Ectodermal cell (in vitro differentiated cells): ENCODE measurements at regions not wholly inside any gene's neighbourhood (a gene's known extent, or its start where the extent isn't known, plus 50 kb on each side); places are given as distances from the start of the nearest gene placed in this dataset.

Source experiments
- H3K27ac ChIP-seq: 2 replicates; pipeline ENCODE4 v1.7.0; 2013; ENCODE audit warnings: mild to moderate bottlenecking, low read depth, low read length; ENCODE audit not compliant: insufficient read depth, poor library complexity, severe bottlenecking
- H3K27me3 ChIP-seq: 2 replicates; pipeline ENCODE4 v1.7.0; 2013; ENCODE audit warnings: mild to moderate bottlenecking, low read length; ENCODE audit not compliant: insufficient read depth, control insufficient read depth, poor library complexity, severe bottlenecking
- H3K36me3 ChIP-seq: one replicate; pipeline ENCODE4 v1.7.0; 2013; ENCODE audit warnings: low read length; ENCODE audit not compliant: control insufficient read depth, insufficient read depth
- H3K4me1 ChIP-seq: one replicate; pipeline ENCODE4 v1.7.0; 2013; ENCODE audit warnings: low read length; ENCODE audit not compliant: control insufficient read depth, insufficient read depth
- H3K4me3 ChIP-seq: 2 replicates; pipeline ENCODE4 v1.7.0; 2013; ENCODE audit warnings: low read depth, low read length, control low read depth; ENCODE audit not compliant: insufficient read depth
- H3K9me3 ChIP-seq: 2 replicates; pipeline ENCODE4 v1.7.0; 2013; ENCODE audit warnings: mild to moderate bottlenecking, low read length, moderate library complexity; ENCODE audit not compliant: control insufficient read depth
- WGBS, 2 experiments: methylation state at CpG; one replicate each; pipeline ENCODE4 v1.1.7; 2013; ENCODE audit warnings: missing lambda C conversion rate in 2 of 2; 5-methylcytosine and 5-hydroxymethylcytosine counted together

- Histone ChIP-seq H3K27me3 (no peaks in the 10 kb centered on the region), H3K4me3 (no peak overlapping the region), H3K36me3 (no peaks in the 10 kb centered on the region), H3K27ac (no peak overlapping the region), H3K4me1 (no peaks in the 10 kb centered on the region), H3K9me3 (no peaks in the 10 kb centered on the region)
- WGBS, 2 experiments = 86 to 94% methylated on average over 2 of the region's 2 CpGs
These were observed 573.1 kb downstream of the GALC start for GRCh38 chr14:87419925-87420324.

- no peaks in the 10 kb centered on the region for H3K4me1 ChIP-seq
- H3K36me3 ChIP-seq = no peaks in the 10 kb centered on the region
- H3K9me3 ChIP-seq = no peaks in the 10 kb centered on the region
- no peak overlapping the region for H3K27ac ChIP-seq
- H3K4me3 ChIP-seq = no peak overlapping the region
- no peaks in the 10 kb centered on the region for H3K27me3 ChIP-seq
- 85 to 90% methylated on average over 3 of the region's 3 CpGs for WGBS, 2 experiments
These were observed 581.6 kb downstream of the GALC start for GRCh38 chr14:87411370-87411769.

GRCh38 chr14:87409393-87409792, 583.6 kb downstream of the GALC start:
- no peak overlapping the region for H3K27ac ChIP-seq
- H3K9me3 ChIP-seq = no peaks in the 10 kb centered on the region
- H3K36me3 ChIP-seq = no peaks in the 10 kb centered on the region
- H3K4me1 ChIP-seq = no peaks in the 10 kb centered on the region
- no peaks in the 10 kb centered on the region for H3K27me3 ChIP-seq
- H3K4me3 ChIP-seq = no peak overlapping the region

- H3K4me1 ChIP-seq = no peaks in the 10 kb centered on the region
- no peak overlapping the region for H3K27ac ChIP-seq
- H3K27me3 ChIP-seq = no peaks in the 10 kb centered on the region
- H3K4me3 ChIP-seq = no peak overlapping the region
- no peaks in the 10 kb centered on the region for H3K36me3 ChIP-seq
- 86 to 96% methylated on average over 1 of the region's 2 CpGs for WGBS, 2 experiments
- H3K9me3 ChIP-seq = no peaks in the 10 kb centered on the region
These were observed 585.6 kb downstream of the GALC start for GRCh38 chr14:87407344-87407743.

GRCh38 chr14:87405563-87405962, 587.4 kb downstream of the GALC start:
- no peaks in the 10 kb centered on the region for H3K9me3 ChIP-seq
- H3K4me3 ChIP-seq = no peak overlapping the region
- 73 to 80% methylated on average over 3 of the region's 3 CpGs for WGBS, 2 experiments
- H3K36me3 ChIP-seq = no peaks in the 10 kb centered on the region
- H3K4me1 ChIP-seq = no peaks in the 10 kb centered on the region
- H3K27ac ChIP-seq = no peak overlapping the region
- no peaks in the 10 kb centered on the region for H3K27me3 ChIP-seq

- no peak overlapping the region for H3K4me3 ChIP-seq
- H3K27ac ChIP-seq = no peak overlapping the region
- no peaks in the 10 kb centered on the region for H3K36me3 ChIP-seq
- no peaks in the 10 kb centered on the region for H3K27me3 ChIP-seq
- no peaks in the 10 kb centered on the region for H3K4me1 ChIP-seq
- 84 to 90% methylated on average over 3 to 4 of the region's 4 CpGs for WGBS, 2 experiments
- no peaks in the 10 kb centered on the region for H3K9me3 ChIP-seq
These were observed 595.5 kb downstream of the GALC start for GRCh38 chr14:87397499-87397898.

- WGBS, 2 experiments = 88 to 95% methylated on average over 4 of the region's 5 CpGs
- no peaks in the 10 kb centered on the region for H3K27me3 ChIP-seq
- no peaks in the 10 kb centered on the region for H3K4me1 ChIP-seq
These were observed 601.9 kb downstream of the GALC start for GRCh38 chr14:87391066-87391465.

GRCh38 chr14:87388946-87389345, 604.0 kb downstream of the GALC start:
- no peaks in the 10 kb centered on the region for H3K36me3 ChIP-seq
- H3K4me3 ChIP-seq = no peak overlapping the region
- H3K27ac ChIP-seq = no peak overlapping the region
- H3K9me3 ChIP-seq = no peaks in the 10 kb centered on the region
- no peaks in the 10 kb centered on the region for H3K27me3 ChIP-seq
- H3K4me1 ChIP-seq = no peaks in the 10 kb centered on the region

More at GRCh38 chr14:87391066-87391465, 601.9 kb downstream of the GALC start:
- no peaks in the 10 kb centered on the region for H3K9me3 ChIP-seq
- H3K4me3 ChIP-seq = no peak overlapping the region
- no peaks in the 10 kb centered on the region for H3K36me3 ChIP-seq
- H3K27ac ChIP-seq = no peak overlapping the region

GRCh38 chr14:87387806-87388205, 605.2 kb downstream of the GALC start:
- H3K27ac ChIP-seq = no peak overlapping the region
- no peak overlapping the region for H3K4me3 ChIP-seq
- H3K27me3 ChIP-seq = no peaks in the 10 kb centered on the region
- 95 to 98% methylated on average over 5 of the region's 6 CpGs for WGBS, 2 experiments
- H3K4me1 ChIP-seq = no peaks in the 10 kb centered on the region
- no peaks in the 10 kb centered on the region for H3K9me3 ChIP-seq
- no peaks in the 10 kb centered on the region for H3K36me3 ChIP-seq

- no peak overlapping the region for H3K4me3 ChIP-seq
- no peak overlapping the region for H3K27ac ChIP-seq
- no peaks in the 10 kb centered on the region for H3K4me1 ChIP-seq
- H3K36me3 ChIP-seq = no peaks in the 10 kb centered on the region
- H3K9me3 ChIP-seq = no peaks in the 10 kb centered on the region
- no peaks in the 10 kb centered on the region for H3K27me3 ChIP-seq
These were observed 606.5 kb downstream of the GALC start for GRCh38 chr14:87386524-87386923.

- 74 to 100% methylated on average over 1 to 2 of the region's 2 CpGs for WGBS, 2 experiments
- H3K36me3 ChIP-seq = no peaks in the 10 kb centered on the region
These were observed 612.9 kb downstream of the GALC start for GRCh38 chr14:87380054-87380453.

More at GRCh38 chr14:87380054-87380453, 612.9 kb downstream of the GALC start:
- Histone ChIP-seq H3K9me3 (no peaks in the 10 kb centered on the region), H3K27me3 (no peaks in the 10 kb centered on the region), H3K4me1 (no peaks in the 10 kb centered on the region), H3K4me3 (no peak overlapping the region), H3K27ac (no peak overlapping the region)
